Right atrium auricular region (tissue), 2 donors: ENCODE measurements at regions not wholly inside any gene's neighbourhood (a gene's known extent, or its start where the extent isn't known, plus 50 kb on each side); places are given as distances from the start of the nearest gene placed in this dataset.

Source experiments
- DNase-seq: peaks from one replicate; pipeline ENCODE4 v3.0.0-alpha.2; 2019; ENCODE audit warnings: low spot score
- H3K27ac ChIP-seq, 2 donors: fragments of 200-600 bp; sonication (generic); 1 replicate in 1 of 2; 2 replicates in 1 of 2; pipeline ENCODE4 v1.5.1; 2016 to 2019
- H3K27me3 ChIP-seq, 2 donors: fragments of 200-600 bp; sonication (generic); one replicate each; pipeline versions ENCODE4 v1.5.1 to v1.6.0; 2017 to 2019
- H3K36me3 ChIP-seq: fragments of 200-600 bp; sonication (generic); one replicate; pipeline ENCODE4 v1.5.1; 2016
- H3K4me1 ChIP-seq, 2 donors: fragments of 200-600 bp; sonication (generic); one replicate each; pipeline versions ENCODE4 v1.5.1 to v1.6.0; 2017 to 2019
- H3K4me3 ChIP-seq, 2 donors: fragments of 200-600 bp; sonication (generic); 1 replicate in 1 of 2; 2 replicates in 1 of 2; pipeline ENCODE4 v1.5.1; 2017 to 2019; ENCODE audit warnings: mild to moderate bottlenecking in 1 of 2, moderate library complexity in 1 of 2
- H3K9me3 ChIP-seq, 2 donors: fragments of 200-600 bp; sonication (generic); one replicate each; pipeline ENCODE4 v1.5.1; 2019
- CTCF ChIP-seq, 2 donors: fragments of 200-600 bp; sonication (generic); IDR thresholded peaks; one replicate each; pipeline ENCODE4 v1.5.1; 2019; ENCODE audit warnings: antibody characterized with exemption in 2 of 2

GRCh38 chr12:115451780-115452736 is 768.1 kb upstream of the TBX3 start:
- Histone ChIP-seq H3K4me3 (peak overlapping the region; percentile 17 to 40), H3K4me1 (peaks cover 0 to 7% of the 10 kb centered on the region in 2 donors), H3K27me3 (no peaks in the 10 kb centered on the region), H3K36me3 (no peaks in the 10 kb centered on the region), H3K9me3 (no peaks in the 10 kb centered on the region), H3K27ac (no peak overlapping the region)
- no peak for TF ChIP-seq CTCF (IDR thresholded peaks at IDR 0.05)
- DNase-seq, result no peak

- Histone ChIP-seq H3K4me3 (peak overlapping the region; percentile 17 to 40), H3K9me3 (no peaks in the 10 kb centered on the region), H3K27me3 (no peaks in the 10 kb centered on the region), H3K36me3 (no peaks in the 10 kb centered on the region), H3K27ac (no peak overlapping the region), H3K4me1 (peaks cover 0 to 7% of the 10 kb centered on the region in 2 donors)
- no peak for DNase-seq
- no peak for TF ChIP-seq CTCF (IDR thresholded peaks at IDR 0.05)
Observed at GRCh38 chr12:115451151-115451779, 767.3 kb upstream of the TBX3 start.

- Histone ChIP-seq H3K4me1 (peaks cover 0 to 7% of the 10 kb centered on the region in 2 donors), H3K4me3 (no peak overlapping the region), H3K27me3 (no peaks in the 10 kb centered on the region), H3K27ac (no peak overlapping the region), H3K36me3 (no peaks in the 10 kb centered on the region), H3K9me3 (no peaks in the 10 kb centered on the region)
- no peak for TF ChIP-seq CTCF (IDR thresholded peaks at IDR 0.05)
- DNase-seq, result no peak
Observed at GRCh38 chr12:115450710-115451109, 766.7 kb upstream of the TBX3 start.

- H3K9me3 ChIP-seq, result no peaks in the 10 kb centered on the region
- H3K27me3 ChIP-seq, result no peaks in the 10 kb centered on the region
- no peak for DNase-seq
- H3K36me3 ChIP-seq, result no peaks in the 10 kb centered on the region
- H3K4me1 ChIP-seq, result peaks cover 0 to 7% of the 10 kb centered on the region in 2 donors
- no peak overlapping the region for H3K27ac ChIP-seq
- H3K4me3 ChIP-seq, result no peak overlapping the region
- no peak for TF ChIP-seq CTCF (IDR thresholded peaks at IDR 0.05)
Observed at GRCh38 chr12:115450017-115450416, 766.0 kb upstream of the TBX3 start.

- no peak for DNase-seq
- no peak for TF ChIP-seq CTCF (IDR thresholded peaks at IDR 0.05)
- Histone ChIP-seq H3K9me3 (no peaks in the 10 kb centered on the region), H3K36me3 (no peaks in the 10 kb centered on the region), H3K27ac (no peak overlapping the region), H3K4me3 (no peak overlapping the region), H3K27me3 (no peaks in the 10 kb centered on the region), H3K4me1 (peaks cover 0 to 7% of the 10 kb centered on the region in 2 donors)
Observed at GRCh38 chr12:115449526-115449925, 765.6 kb upstream of the TBX3 start.
